Astrocyte (in vitro differentiated cells and primary cell): ENCODE measurements at regions not wholly inside any gene's neighbourhood (a gene's known extent, or its start where the extent isn't known, plus 50 kb on each side); places are given as distances from the start of the nearest gene placed in this dataset.
A peak's percentile ranks its signal among the peaks of the same experiment; 100 is the strongest.

Source experiments
- DNase-seq: peaks from one replicate; pipeline ENCODE4 v3.0.0-alpha.2; 2010; ENCODE audit warnings: low read depth
- FAIRE-seq: peaks from 2 replicates; lab custom pipeline; 2011; peaks lifted over from hg19 to GRCh38; lab: Jason Lieb, UNC
- H2AFZ ChIP-seq: 2 replicates; pipeline ENCODE4 v1.6.0; 2012; ENCODE audit warnings: low read depth, low read length, inconsistent platforms
- H3K27ac ChIP-seq: 2 replicates; pipeline ENCODE4 v1.5.1; 2011; ENCODE audit warnings: low read depth, low read length, inconsistent platforms
- H3K27me3 ChIP-seq: 2 replicates; pipeline ENCODE4 v1.6.0; 2011; ENCODE audit warnings: low read length, inconsistent platforms; ENCODE audit not compliant: insufficient read depth
- H3K36me3 ChIP-seq: 2 replicates; pipeline ENCODE4 v1.5.1; 2011; ENCODE audit warnings: low read length, inconsistent platforms; ENCODE audit not compliant: insufficient read depth
- H3K4me1 ChIP-seq: 2 replicates; pipeline ENCODE4 v1.5.1; 2011; ENCODE audit warnings: low read length, inconsistent platforms; ENCODE audit not compliant: insufficient read depth
- H3K4me2 ChIP-seq: 2 replicates; pipeline ENCODE4 v1.6.0; 2012; ENCODE audit warnings: low read length, inconsistent platforms
- H3K4me3 ChIP-seq: 2 replicates; pipeline ENCODE4 v1.5.1; 2011; ENCODE audit warnings: low read depth, mild to moderate bottlenecking, low read length, inconsistent platforms; ENCODE audit not compliant: insufficient read depth
- H3K79me2 ChIP-seq: 2 replicates; pipeline ENCODE4 v1.6.0; 2012; ENCODE audit warnings: mild to moderate bottlenecking, low read length, inconsistent platforms; ENCODE audit not compliant: insufficient read depth
- H3K9ac ChIP-seq: 2 replicates; pipeline ENCODE4 v1.6.0; 2012; ENCODE audit warnings: mild to moderate bottlenecking, low read length, inconsistent platforms
- H3K9me3 ChIP-seq: 2 replicates; pipeline ENCODE4 v1.5.1; 2012; ENCODE audit warnings: low read depth, mild to moderate bottlenecking, low read length, inconsistent platforms; ENCODE audit not compliant: insufficient read depth
- H4K20me1 ChIP-seq: 2 replicates; pipeline ENCODE4 v1.6.0; 2012; ENCODE audit warnings: low read length, inconsistent platforms; ENCODE audit not compliant: insufficient read depth
- H3K27ac Mint-ChIP-seq: one replicate; pipeline ENCODE4 v1.8.0; 2021; ENCODE audit warnings: mild to moderate bottlenecking, mixed read lengths; ENCODE audit not compliant: unreplicated experiment
- H3K27me3 Mint-ChIP-seq: one replicate; pipeline ENCODE4 v1.8.0; 2021; ENCODE audit warnings: low read depth, mixed read lengths; ENCODE audit not compliant: unreplicated experiment
- H3K36me3 Mint-ChIP-seq: one replicate; pipeline ENCODE4 v1.8.0; 2021; ENCODE audit warnings: low read depth, mixed read lengths; ENCODE audit not compliant: unreplicated experiment
- H3K4me1 Mint-ChIP-seq: one replicate; pipeline ENCODE4 v1.8.0; 2021; ENCODE audit warnings: low read depth, mixed read lengths; ENCODE audit not compliant: unreplicated experiment
- H3K4me3 Mint-ChIP-seq: one replicate; pipeline ENCODE4 v1.8.0; 2021; ENCODE audit warnings: mild to moderate bottlenecking, moderate library complexity, mixed read lengths; ENCODE audit not compliant: unreplicated experiment
- H3K9me3 Mint-ChIP-seq: one replicate; pipeline ENCODE4 v1.8.0; 2021; ENCODE audit warnings: mild to moderate bottlenecking, mixed read lengths; ENCODE audit not compliant: unreplicated experiment
- EZH2 ChIP-seq: IDR thresholded peaks from 2 replicates; pipeline ENCODE4 v1.6.1; 2012; ENCODE audit warnings: mild to moderate bottlenecking, low read length, inconsistent platforms; ENCODE audit not compliant: insufficient read depth
- TF ChIP-seq, protein P1 (sequence below): IDR thresholded peaks from 2 replicates; pipeline ENCODE4 v1.5.1; 2011; ENCODE audit warnings: low read depth, mild to moderate bottlenecking, inconsistent platforms, low read length, moderate library complexity; ENCODE audit not compliant: insufficient read depth

DNA sequence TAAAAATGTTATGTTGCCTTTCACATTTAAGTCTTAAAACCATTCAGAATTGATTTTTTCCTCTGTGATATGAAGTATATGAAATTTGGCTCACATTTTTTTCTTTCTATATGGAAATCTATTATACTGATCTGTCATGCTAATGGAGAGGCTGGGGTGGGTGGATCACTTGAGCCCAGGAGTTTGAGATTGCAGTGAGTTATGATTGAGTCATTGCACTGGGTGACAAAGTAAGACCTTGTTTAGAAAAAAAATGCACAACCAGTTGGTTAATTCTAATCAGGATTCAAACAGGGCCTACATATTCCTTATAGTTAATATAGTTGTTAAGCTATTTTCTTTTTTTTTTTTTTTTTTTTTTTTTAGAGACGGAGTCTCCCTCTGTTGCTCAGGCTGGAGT is 230.5 kb downstream of the MFSD1 start:
- no peak overlapping the region for H3K9ac ChIP-seq
- peaks cover 4% of the 10 kb centered on the region for H3K9me3 Mint-ChIP-seq
- FAIRE-seq = no peak

DNA sequence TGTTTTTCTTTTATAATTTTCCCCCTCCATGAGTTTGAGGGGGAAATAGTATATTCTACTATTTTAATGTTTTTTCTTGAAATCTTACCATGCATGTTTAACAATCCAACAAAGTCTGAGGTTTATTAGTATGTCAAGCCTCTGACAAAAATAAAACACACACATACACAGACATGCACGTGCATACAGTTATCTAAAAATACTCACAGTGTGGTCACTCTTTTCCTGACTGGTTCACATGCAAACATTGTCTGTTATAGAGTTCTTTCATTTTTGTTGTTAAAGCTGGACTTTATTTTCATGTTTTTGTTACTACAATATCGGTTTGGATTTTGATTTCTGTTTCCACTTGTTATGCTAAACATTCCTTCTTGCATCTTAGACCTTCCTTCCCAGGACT is 236.6 kb downstream of the MFSD1 start:
- H3K36me3 ChIP-seq = no peaks in the 10 kb centered on the region

More for the DNA sequence above, 230.5 kb downstream of the MFSD1 start:
- H3K36me3 Mint-ChIP-seq = no peaks in the 10 kb centered on the region
- H3K4me1 ChIP-seq = no peaks in the 10 kb centered on the region
- no peaks in the 10 kb centered on the region for H3K9me3 ChIP-seq
- no peaks in the 10 kb centered on the region for H3K27me3 Mint-ChIP-seq
- peak; percentile 14 for DNase-seq
- H3K4me3 Mint-ChIP-seq = no peak overlapping the region
- TF ChIP-seq EZH2 = no peak
- TF ChIP-seq, protein P1, sequence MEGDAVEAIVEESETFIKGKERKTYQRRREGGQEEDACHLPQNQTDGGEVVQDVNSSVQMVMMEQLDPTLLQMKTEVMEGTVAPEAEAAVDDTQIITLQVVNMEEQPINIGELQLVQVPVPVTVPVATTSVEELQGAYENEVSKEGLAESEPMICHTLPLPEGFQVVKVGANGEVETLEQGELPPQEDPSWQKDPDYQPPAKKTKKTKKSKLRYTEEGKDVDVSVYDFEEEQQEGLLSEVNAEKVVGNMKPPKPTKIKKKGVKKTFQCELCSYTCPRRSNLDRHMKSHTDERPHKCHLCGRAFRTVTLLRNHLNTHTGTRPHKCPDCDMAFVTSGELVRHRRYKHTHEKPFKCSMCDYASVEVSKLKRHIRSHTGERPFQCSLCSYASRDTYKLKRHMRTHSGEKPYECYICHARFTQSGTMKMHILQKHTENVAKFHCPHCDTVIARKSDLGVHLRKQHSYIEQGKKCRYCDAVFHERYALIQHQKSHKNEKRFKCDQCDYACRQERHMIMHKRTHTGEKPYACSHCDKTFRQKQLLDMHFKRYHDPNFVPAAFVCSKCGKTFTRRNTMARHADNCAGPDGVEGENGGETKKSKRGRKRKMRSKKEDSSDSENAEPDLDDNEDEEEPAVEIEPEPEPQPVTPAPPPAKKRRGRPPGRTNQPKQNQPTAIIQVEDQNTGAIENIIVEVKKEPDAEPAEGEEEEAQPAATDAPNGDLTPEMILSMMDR = no peak
- no peak overlapping the region for H3K27ac Mint-ChIP-seq
- H3K79me2 ChIP-seq = no peaks in the 10 kb centered on the region
- no peak overlapping the region for H2AFZ ChIP-seq
- H4K20me1 ChIP-seq = no peaks in the 10 kb centered on the region
- no peak overlapping the region for H3K4me3 ChIP-seq
- no peaks in the 10 kb centered on the region for H3K27me3 ChIP-seq
- H3K4me1 Mint-ChIP-seq = peaks cover 2% of the 10 kb centered on the region
- H3K36me3 ChIP-seq = no peaks in the 10 kb centered on the region
- no peak overlapping the region for H3K4me2 ChIP-seq
- H3K27ac ChIP-seq = no peak overlapping the region

DNA sequence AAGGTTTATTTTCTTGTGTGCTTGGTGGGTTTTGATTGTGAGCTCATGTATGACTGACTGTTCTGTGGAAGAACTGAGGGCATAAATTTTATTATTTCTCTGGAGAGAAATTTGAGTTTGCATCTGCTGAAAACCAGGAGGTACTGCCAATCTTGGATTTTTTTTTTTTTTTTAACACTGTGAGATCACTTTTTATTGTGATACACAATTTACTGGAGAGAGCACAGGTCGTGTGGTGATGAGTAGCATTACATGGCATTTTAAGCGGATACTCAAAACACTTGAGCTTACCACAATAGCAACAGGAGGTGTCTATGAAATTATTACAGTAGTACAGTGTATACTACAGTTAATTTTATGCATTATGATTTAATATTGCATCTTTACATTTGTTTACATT is 237.4 kb downstream of the MFSD1 start:
- H3K27ac Mint-ChIP-seq = no peak overlapping the region
- H3K27me3 Mint-ChIP-seq = no peaks in the 10 kb centered on the region
- TF ChIP-seq, protein P1 = no peak
- TF ChIP-seq EZH2 = no peak
- no peak overlapping the region for H3K4me3 Mint-ChIP-seq
- no peaks in the 10 kb centered on the region for H3K79me2 ChIP-seq
- H3K4me1 Mint-ChIP-seq = no peaks in the 10 kb centered on the region
- no peak overlapping the region for H3K4me3 ChIP-seq
- FAIRE-seq = no peak
- no peak overlapping the region for H2AFZ ChIP-seq
- peaks cover 2% of the 10 kb centered on the region for H3K27me3 ChIP-seq
- H3K27ac ChIP-seq = no peak overlapping the region
- H4K20me1 ChIP-seq = no peaks in the 10 kb centered on the region
- no peak overlapping the region for H3K4me2 ChIP-seq
- no peaks in the 10 kb centered on the region for H3K4me1 ChIP-seq
- H3K36me3 ChIP-seq = no peaks in the 10 kb centered on the region
- DNase-seq = no peak
- no peak overlapping the region for H3K9ac ChIP-seq
- no peaks in the 10 kb centered on the region for H3K9me3 ChIP-seq
- H3K9me3 Mint-ChIP-seq = peaks cover under 1% of the 10 kb centered on the region
- no peaks in the 10 kb centered on the region for H3K36me3 Mint-ChIP-seq

More for the DNA sequence above, 236.6 kb downstream of the MFSD1 start:
- no peak overlapping the region for H3K9ac ChIP-seq
- H3K4me2 ChIP-seq = no peak overlapping the region
- no peak for DNase-seq
- H3K4me1 ChIP-seq = no peaks in the 10 kb centered on the region
- H3K36me3 Mint-ChIP-seq = no peaks in the 10 kb centered on the region
- H4K20me1 ChIP-seq = no peaks in the 10 kb centered on the region
- H3K27me3 ChIP-seq = peaks cover 2% of the 10 kb centered on the region
- no peak overlapping the region for H3K4me3 ChIP-seq
- no peak overlapping the region for H3K27ac Mint-ChIP-seq
- H3K9me3 Mint-ChIP-seq = peaks cover 2% of the 10 kb centered on the region
- H3K4me3 Mint-ChIP-seq = no peak overlapping the region
- no peak for FAIRE-seq
- no peak overlapping the region for H3K27ac ChIP-seq
- no peaks in the 10 kb centered on the region for H3K4me1 Mint-ChIP-seq
- H3K79me2 ChIP-seq = no peaks in the 10 kb centered on the region
- no peaks in the 10 kb centered on the region for H3K9me3 ChIP-seq
- no peaks in the 10 kb centered on the region for H3K27me3 Mint-ChIP-seq
- H2AFZ ChIP-seq = no peak overlapping the region
- TF ChIP-seq EZH2 = no peak
- TF ChIP-seq, protein P1 = no peak
